Endothelial cell (in vitro differentiated cells): ENCODE measurements at regions not wholly inside any gene's neighbourhood (a gene's known extent, or its start where the extent isn't known, plus 50 kb on each side); places are given as distances from the start of the nearest gene placed in this dataset.

Source experiments
- DNase-seq: peaks from one replicate; pipeline ENCODE4 v3.0.0; 2021; ENCODE audit warnings: low spot score
- H3K27ac Mint-ChIP-seq: one replicate; pipeline ENCODE4 v1.8.0; 2021; ENCODE audit warnings: mixed read lengths, inconsistent platforms; ENCODE audit not compliant: unreplicated experiment
- H3K27me3 Mint-ChIP-seq: one replicate; pipeline ENCODE4 v1.8.0; 2021; ENCODE audit warnings: mild to moderate bottlenecking, moderate library complexity, mixed read lengths, inconsistent platforms; ENCODE audit not compliant: unreplicated experiment
- H3K36me3 Mint-ChIP-seq: one replicate; pipeline ENCODE4 v1.8.0; 2021; ENCODE audit warnings: mild to moderate bottlenecking, low read depth, mixed read lengths, inconsistent platforms; ENCODE audit not compliant: unreplicated experiment
- H3K4me1 Mint-ChIP-seq: one replicate; pipeline ENCODE4 v1.8.0; 2021; ENCODE audit warnings: mild to moderate bottlenecking, mixed read lengths, inconsistent platforms; ENCODE audit not compliant: unreplicated experiment
- H3K4me3 Mint-ChIP-seq: one replicate; pipeline ENCODE4 v1.8.0; 2021; ENCODE audit warnings: mild to moderate bottlenecking, mixed read lengths, inconsistent platforms; ENCODE audit not compliant: unreplicated experiment
- H3K9me3 Mint-ChIP-seq: one replicate; pipeline ENCODE4 v1.8.0; 2021; ENCODE audit warnings: mixed read lengths, inconsistent platforms; ENCODE audit not compliant: unreplicated experiment
- CTCF ChIP-seq: fragments of 200-600 bp; sonication (generic); IDR thresholded peaks from one replicate; pipeline ENCODE4 v1.5.0; 2021; ENCODE audit warnings: antibody characterized with exemption; ENCODE audit not compliant: unreplicated experiment

GRCh38 chr1:110766336-110766647 lies 91.6 kb upstream of the KCNA3 start:
- Mint-ChIP-seq H3K27ac (no peak overlapping the region), H3K4me3 (no peak overlapping the region), H3K27me3 (no peaks in the 10 kb centered on the region), H3K9me3 (no peaks in the 10 kb centered on the region), H3K36me3 (no peaks in the 10 kb centered on the region), H3K4me1 (no peaks in the 10 kb centered on the region)
- peak; percentile 35 for TF ChIP-seq CTCF
- no peak for DNase-seq

- peak; percentile 97 for TF ChIP-seq CTCF
- Mint-ChIP-seq H3K4me1 (no peaks in the 10 kb centered on the region), H3K4me3 (no peak overlapping the region), H3K27ac (no peak overlapping the region), H3K27me3 (no peaks in the 10 kb centered on the region), H3K36me3 (no peaks in the 10 kb centered on the region), H3K9me3 (no peaks in the 10 kb centered on the region)
- peak; percentile 36 for DNase-seq
Measured at GRCh38 chr1:110765640-110766335, 91.0 kb upstream of the KCNA3 start.

- no peak overlapping the region for H3K4me3 Mint-ChIP-seq
- H3K4me1 Mint-ChIP-seq = no peaks in the 10 kb centered on the region
- no peak for DNase-seq
- H3K36me3 Mint-ChIP-seq = no peaks in the 10 kb centered on the region
- H3K9me3 Mint-ChIP-seq = no peaks in the 10 kb centered on the region
- no peaks in the 10 kb centered on the region for H3K27me3 Mint-ChIP-seq
- TF ChIP-seq CTCF = no peak
- H3K27ac Mint-ChIP-seq = no peak overlapping the region
Measured at GRCh38 chr1:110763149-110763548, 88.4 kb upstream of the KCNA3 start.

GRCh38 chr1:110760321-110760720 lies 85.6 kb upstream of the KCNA3 start:
- no peak for TF ChIP-seq CTCF
- no peak for DNase-seq
- no peak overlapping the region for H3K27ac Mint-ChIP-seq
- no peak overlapping the region for H3K4me3 Mint-ChIP-seq
- no peaks in the 10 kb centered on the region for H3K27me3 Mint-ChIP-seq
- H3K36me3 Mint-ChIP-seq = no peaks in the 10 kb centered on the region
- H3K9me3 Mint-ChIP-seq = no peaks in the 10 kb centered on the region
- no peaks in the 10 kb centered on the region for H3K4me1 Mint-ChIP-seq

- H3K27me3 Mint-ChIP-seq = peaks cover 3% of the 10 kb centered on the region
- no peak for DNase-seq
- no peaks in the 10 kb centered on the region for H3K36me3 Mint-ChIP-seq
- H3K4me3 Mint-ChIP-seq = no peak overlapping the region
- no peak overlapping the region for H3K27ac Mint-ChIP-seq
- no peaks in the 10 kb centered on the region for H3K9me3 Mint-ChIP-seq
- H3K4me1 Mint-ChIP-seq = no peaks in the 10 kb centered on the region
- TF ChIP-seq CTCF = no peak
Measured at GRCh38 chr1:110756506-110756905, 81.8 kb upstream of the KCNA3 start.
